ENCODE measurements at regions not wholly inside any gene's neighbourhood (a gene's known extent, or its start where the extent isn't known, plus 50 kb on each side); places are given as distances from the start of the nearest gene placed in this dataset.

DNA sequence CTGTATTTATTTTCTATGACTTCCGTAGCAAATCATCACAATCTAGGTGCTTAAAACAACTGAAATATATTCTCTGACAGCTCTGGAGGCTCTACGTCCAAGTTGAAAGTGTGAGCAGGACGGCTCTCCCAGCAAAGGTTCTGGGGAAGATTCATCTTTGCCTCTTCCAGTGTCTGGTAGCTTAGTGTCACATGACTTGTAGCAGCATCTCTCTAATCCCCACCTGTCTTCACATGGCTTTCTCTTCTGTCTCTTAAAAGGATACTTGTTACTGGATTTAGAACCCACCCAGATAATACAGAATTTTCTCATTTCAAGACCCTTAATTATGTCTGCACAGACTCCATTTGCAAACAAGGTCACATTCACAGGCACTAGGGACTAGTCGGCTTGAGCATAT, 687.7 kb upstream of the RBFOX1 start:
- Histone ChIP-seq H3K9me3 (ENCODE audit: control insufficient read depth, insufficient read depth, low read length) (no peaks in the 10 kb centered on the region), H3K27me3 (ENCODE audit: control insufficient read depth, low read length) (no peaks in the 10 kb centered on the region), H3K4me3 (ENCODE audit: low read length) (no peak overlapping the region), H3K4me2 (ENCODE audit: low read length) (no peak overlapping the region), H3K9me2 (replicated peaks; ENCODE audit: control insufficient read depth, low read length) (no peaks in the 10 kb centered on the region), H3K36me3 (ENCODE audit: control insufficient read depth, low read length) (no peaks in the 10 kb centered on the region), H3F3A (ENCODE audit: control insufficient read depth, insufficient read depth) (no peaks in the 10 kb centered on the region), H3K79me2 (ENCODE audit: control insufficient read depth, low read length) (no peaks in the 10 kb centered on the region), H3K4me1 (ENCODE audit: control insufficient read depth, low read length) (no peaks in the 10 kb centered on the region), H3K27ac (ENCODE audit: low read depth, low read length) (no peak overlapping the region), H4K20me1 (ENCODE audit: control insufficient read depth, insufficient read depth, low read depth, low read length) (no peaks in the 10 kb centered on the region)
- TF ChIP-seq, protein P1, sequence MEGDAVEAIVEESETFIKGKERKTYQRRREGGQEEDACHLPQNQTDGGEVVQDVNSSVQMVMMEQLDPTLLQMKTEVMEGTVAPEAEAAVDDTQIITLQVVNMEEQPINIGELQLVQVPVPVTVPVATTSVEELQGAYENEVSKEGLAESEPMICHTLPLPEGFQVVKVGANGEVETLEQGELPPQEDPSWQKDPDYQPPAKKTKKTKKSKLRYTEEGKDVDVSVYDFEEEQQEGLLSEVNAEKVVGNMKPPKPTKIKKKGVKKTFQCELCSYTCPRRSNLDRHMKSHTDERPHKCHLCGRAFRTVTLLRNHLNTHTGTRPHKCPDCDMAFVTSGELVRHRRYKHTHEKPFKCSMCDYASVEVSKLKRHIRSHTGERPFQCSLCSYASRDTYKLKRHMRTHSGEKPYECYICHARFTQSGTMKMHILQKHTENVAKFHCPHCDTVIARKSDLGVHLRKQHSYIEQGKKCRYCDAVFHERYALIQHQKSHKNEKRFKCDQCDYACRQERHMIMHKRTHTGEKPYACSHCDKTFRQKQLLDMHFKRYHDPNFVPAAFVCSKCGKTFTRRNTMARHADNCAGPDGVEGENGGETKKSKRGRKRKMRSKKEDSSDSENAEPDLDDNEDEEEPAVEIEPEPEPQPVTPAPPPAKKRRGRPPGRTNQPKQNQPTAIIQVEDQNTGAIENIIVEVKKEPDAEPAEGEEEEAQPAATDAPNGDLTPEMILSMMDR (IDR thresholded peaks at IDR 0.05; ENCODE audit: low read depth, low read length, poor library complexity, severe bottlenecking), result no peak
- no peak for TF ChIP-seq EZH2phosphoT487 (IDR thresholded peaks at IDR 0.05; ENCODE audit: borderline replicate concordance, low read length)

DNA sequence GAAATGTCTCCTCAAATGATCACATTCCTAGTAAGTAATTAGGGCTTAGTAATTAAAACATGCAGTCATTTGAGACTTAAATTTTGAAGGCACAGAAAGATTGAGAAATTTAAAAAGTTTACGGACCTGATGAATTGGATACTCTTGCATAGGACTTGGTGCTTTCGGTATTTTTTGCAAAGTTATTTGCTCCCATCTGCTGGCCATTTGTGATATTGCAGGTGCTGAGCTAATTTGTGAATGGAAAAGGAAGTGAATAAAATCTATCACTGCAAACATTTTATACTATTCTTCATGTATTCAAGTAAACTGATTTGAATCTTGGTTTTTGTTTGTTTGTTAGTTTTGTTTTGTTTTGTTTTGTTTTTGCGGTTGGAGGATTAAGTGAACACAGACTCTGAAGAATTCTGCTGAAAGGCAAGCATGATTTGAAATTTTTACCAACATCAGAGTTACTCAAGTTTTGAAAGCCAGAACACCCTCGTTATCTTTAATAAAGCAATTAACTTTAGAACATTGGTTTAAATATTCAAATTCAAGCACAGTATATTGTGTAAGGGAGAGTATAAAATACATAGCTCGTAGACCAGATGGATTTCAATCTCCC, 689.5 kb upstream of the RBFOX1 start:
- H3K4me2 ChIP-seq (ENCODE audit: low read length), result no peak overlapping the region
- H3K9me3 ChIP-seq (ENCODE audit: control insufficient read depth, insufficient read depth, low read length), result no peaks in the 10 kb centered on the region
- H4K20me1 ChIP-seq (ENCODE audit: control insufficient read depth, insufficient read depth, low read depth, low read length), result no peaks in the 10 kb centered on the region
- no peaks in the 10 kb centered on the region for H3K27me3 ChIP-seq (ENCODE audit: control insufficient read depth, low read length)
- H3F3A ChIP-seq (ENCODE audit: control insufficient read depth, insufficient read depth), result no peaks in the 10 kb centered on the region
- no peak overlapping the region for H3K4me3 ChIP-seq (ENCODE audit: low read length)
- no peaks in the 10 kb centered on the region for H3K79me2 ChIP-seq (ENCODE audit: control insufficient read depth, low read length)
- TF ChIP-seq, protein P1 (IDR thresholded peaks at IDR 0.05; ENCODE audit: low read depth, low read length, poor library complexity, severe bottlenecking), result peak; percentile 84
- no peak for TF ChIP-seq EZH2phosphoT487 (IDR thresholded peaks at IDR 0.05; ENCODE audit: borderline replicate concordance, low read length)
- H3K36me3 ChIP-seq (ENCODE audit: control insufficient read depth, low read length), result no peaks in the 10 kb centered on the region
- no peaks in the 10 kb centered on the region for H3K9me2 ChIP-seq (replicated peaks; ENCODE audit: control insufficient read depth, low read length)
- H3K4me1 ChIP-seq (ENCODE audit: control insufficient read depth, low read length), result no peaks in the 10 kb centered on the region
- H3K27ac ChIP-seq (ENCODE audit: low read depth, low read length), result no peak overlapping the region

DNA sequence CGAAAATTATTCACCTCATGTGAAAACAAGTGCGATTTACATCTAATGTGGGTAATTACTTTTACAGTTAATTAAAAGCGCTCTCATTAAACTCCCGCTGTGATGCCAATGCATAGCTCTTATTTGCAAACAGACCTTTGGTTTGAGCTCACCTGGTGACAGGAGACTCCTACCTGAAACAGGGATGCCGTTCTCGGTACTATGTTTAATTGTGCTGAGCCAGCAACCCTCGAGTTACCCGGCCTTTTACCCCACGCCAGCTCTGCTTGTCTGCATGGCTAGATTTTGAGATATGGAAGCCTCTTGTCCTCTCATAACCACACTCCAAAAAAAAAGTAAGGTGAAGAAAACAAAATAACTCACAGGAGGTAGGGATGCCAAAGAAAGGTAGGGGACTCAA, 690.4 kb upstream of the RBFOX1 start:
- H3K27me3 ChIP-seq (ENCODE audit: control insufficient read depth, low read length), result no peaks in the 10 kb centered on the region
- H3K79me2 ChIP-seq (ENCODE audit: control insufficient read depth, low read length), result no peaks in the 10 kb centered on the region
- TF ChIP-seq EZH2phosphoT487 (IDR thresholded peaks at IDR 0.05; ENCODE audit: borderline replicate concordance, low read length), result no peak
- TF ChIP-seq, protein P1 (IDR thresholded peaks at IDR 0.05; ENCODE audit: low read depth, low read length, poor library complexity, severe bottlenecking), result no peak
- no peak overlapping the region for H3K4me3 ChIP-seq (ENCODE audit: low read length)
- no peaks in the 10 kb centered on the region for H3K36me3 ChIP-seq (ENCODE audit: control insufficient read depth, low read length)
- no peaks in the 10 kb centered on the region for H4K20me1 ChIP-seq (ENCODE audit: control insufficient read depth, insufficient read depth, low read depth, low read length)
- H3K4me1 ChIP-seq (ENCODE audit: control insufficient read depth, low read length), result no peaks in the 10 kb centered on the region
- no peaks in the 10 kb centered on the region for H3K9me3 ChIP-seq (ENCODE audit: control insufficient read depth, insufficient read depth, low read length)
- H3K9me2 ChIP-seq (replicated peaks; ENCODE audit: control insufficient read depth, low read length), result no peaks in the 10 kb centered on the region
- no peaks in the 10 kb centered on the region for H3F3A ChIP-seq (ENCODE audit: control insufficient read depth, insufficient read depth)
- no peak overlapping the region for H3K4me2 ChIP-seq (ENCODE audit: low read length)
- H3K27ac ChIP-seq (ENCODE audit: low read depth, low read length), result no peak overlapping the region
